Mesodermal cell (in vitro differentiated cells): ENCODE measurements at regions not wholly inside any gene's neighbourhood (a gene's known extent, or its start where the extent isn't known, plus 50 kb on each side); places are given as distances from the start of the nearest gene placed in this dataset.

Experiments
- H3K27ac ChIP-seq: 2 replicates; pipeline ENCODE4 v1.7.0; 2013; ENCODE audit warnings: mild to moderate bottlenecking, low read depth, low read length, moderate library complexity; ENCODE audit not compliant: severe bottlenecking
- H3K36me3 ChIP-seq: 2 replicates; pipeline ENCODE4 v1.7.1; 2013; ENCODE audit warnings: mild to moderate bottlenecking, low read length, moderate library complexity; ENCODE audit not compliant: control insufficient read depth, insufficient read depth
- H3K4me1 ChIP-seq: one replicate; pipeline ENCODE4 v1.7.1; 2013; ENCODE audit warnings: mild to moderate bottlenecking, low read length; ENCODE audit not compliant: insufficient read depth, control insufficient read depth, poor library complexity, severe bottlenecking
- H3K4me3 ChIP-seq: 2 replicates; pipeline ENCODE4 v1.7.0; 2013; ENCODE audit warnings: low read length, control low read depth, mild to moderate bottlenecking; ENCODE audit not compliant: insufficient read depth, poor library complexity, severe bottlenecking; ENCODE audit errors: extremely low read depth
- H3K9me3 ChIP-seq: 2 replicates; pipeline ENCODE4 v1.7.1; 2013; ENCODE audit warnings: mild to moderate bottlenecking, low read length, moderate library complexity; ENCODE audit not compliant: control insufficient read depth
- WGBS, 2 experiments: methylation state at CpG; one replicate each; pipeline ENCODE4 v1.1.5; 2013; ENCODE audit warnings: missing lambda C conversion rate in 2 of 2; ENCODE audit not compliant: insufficient coverage in 2 of 2; 5-methylcytosine and 5-hydroxymethylcytosine counted together

GRCh38 chr2:238706673-238707072, 141.2 kb upstream of the TWIST2 start:
- Histone ChIP-seq H3K4me3 (no peak overlapping the region), H3K27ac (no peak overlapping the region), H3K9me3 (no peaks in the 10 kb centered on the region), H3K36me3 (no peaks in the 10 kb centered on the region), H3K4me1 (no peaks in the 10 kb centered on the region)
- WGBS, 2 experiments = no CpG with 5 or more reads among the region's 1 CpG

DNA sequence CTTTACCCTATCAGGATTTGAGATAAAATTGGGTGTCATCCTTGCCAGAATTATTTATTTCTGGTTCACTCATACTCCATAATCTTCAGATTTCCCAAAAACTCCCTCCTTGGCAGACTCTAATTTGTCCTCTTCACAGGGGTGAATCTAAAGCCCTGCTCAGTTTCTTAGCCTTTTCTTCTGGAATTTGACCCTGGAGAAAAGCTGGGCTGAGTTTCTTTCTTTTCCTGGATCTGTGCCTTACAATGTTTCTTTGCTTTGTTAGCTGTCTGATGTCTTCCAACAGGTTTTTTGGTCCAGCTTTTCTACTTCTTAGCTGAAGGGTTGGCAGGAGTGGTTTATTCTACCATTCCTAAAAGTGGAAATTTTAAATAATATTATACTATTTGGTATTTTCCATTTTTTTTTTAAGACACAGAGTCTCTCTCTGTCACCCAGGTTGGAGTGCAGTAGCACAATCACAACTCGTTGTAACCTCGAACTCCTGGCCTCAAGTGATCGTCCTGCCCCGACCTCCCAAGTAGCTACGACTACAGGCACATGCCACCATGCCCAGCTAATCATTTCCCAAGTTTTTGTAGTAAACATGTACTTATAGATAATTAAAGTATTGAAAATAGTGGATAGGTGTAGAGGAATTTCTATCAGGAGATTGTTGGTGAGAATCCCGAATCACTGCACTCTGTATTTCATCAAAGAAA, 138.4 kb upstream of the TWIST2 start:
- Histone ChIP-seq H3K4me3 (no peak overlapping the region), H3K4me1 (no peaks in the 10 kb centered on the region), H3K9me3 (no peaks in the 10 kb centered on the region), H3K36me3 (no peaks in the 10 kb centered on the region), H3K27ac (no peak overlapping the region)
- 90% methylated on average over 4 of the region's 6 CpGs; no CpG with 5 or more reads in 1 of the 2 experiments for WGBS, 2 experiments

- no peaks in the 10 kb centered on the region for H3K36me3 ChIP-seq
- H3K4me3 ChIP-seq = no peak overlapping the region
- no peak overlapping the region for H3K27ac ChIP-seq
- no peaks in the 10 kb centered on the region for H3K4me1 ChIP-seq
- 60% methylated on average over 1 of the region's 1 CpG; no CpG with 5 or more reads in 1 of the 2 experiments for WGBS, 2 experiments
- no peaks in the 10 kb centered on the region for H3K9me3 ChIP-seq
Measured at GRCh38 chr2:238710032-238710735, 137.7 kb upstream of the TWIST2 start.

GRCh38 chr2:238710787-238711186, 137.1 kb upstream of the TWIST2 start:
- Histone ChIP-seq H3K27ac (no peak overlapping the region), H3K9me3 (no peaks in the 10 kb centered on the region), H3K4me3 (no peak overlapping the region), H3K4me1 (no peaks in the 10 kb centered on the region), H3K36me3 (no peaks in the 10 kb centered on the region)
- no CpG with 5 or more reads among the region's 4 CpGs for WGBS, 2 experiments

GRCh38 chr2:238711346-238711745, 136.5 kb upstream of the TWIST2 start:
- WGBS, 2 experiments = 85 to 98% methylated on average over 5 of the region's 5 CpGs
- H3K27ac ChIP-seq = no peak overlapping the region
- no peaks in the 10 kb centered on the region for H3K4me1 ChIP-seq
- no peak overlapping the region for H3K4me3 ChIP-seq
- H3K9me3 ChIP-seq = no peaks in the 10 kb centered on the region
- H3K36me3 ChIP-seq = no peaks in the 10 kb centered on the region

- Histone ChIP-seq H3K27ac (no peak overlapping the region), H3K4me1 (no peaks in the 10 kb centered on the region), H3K36me3 (no peaks in the 10 kb centered on the region), H3K9me3 (no peaks in the 10 kb centered on the region), H3K4me3 (no peak overlapping the region)
- WGBS, 2 experiments = 92 to 100% methylated on average over 4 of the region's 4 CpGs
Measured at GRCh38 chr2:238712011-238712410, 135.9 kb upstream of the TWIST2 start.

GRCh38 chr2:238713198-238713826, 134.6 kb upstream of the TWIST2 start:
- no peaks in the 10 kb centered on the region for H3K9me3 ChIP-seq

DNA sequence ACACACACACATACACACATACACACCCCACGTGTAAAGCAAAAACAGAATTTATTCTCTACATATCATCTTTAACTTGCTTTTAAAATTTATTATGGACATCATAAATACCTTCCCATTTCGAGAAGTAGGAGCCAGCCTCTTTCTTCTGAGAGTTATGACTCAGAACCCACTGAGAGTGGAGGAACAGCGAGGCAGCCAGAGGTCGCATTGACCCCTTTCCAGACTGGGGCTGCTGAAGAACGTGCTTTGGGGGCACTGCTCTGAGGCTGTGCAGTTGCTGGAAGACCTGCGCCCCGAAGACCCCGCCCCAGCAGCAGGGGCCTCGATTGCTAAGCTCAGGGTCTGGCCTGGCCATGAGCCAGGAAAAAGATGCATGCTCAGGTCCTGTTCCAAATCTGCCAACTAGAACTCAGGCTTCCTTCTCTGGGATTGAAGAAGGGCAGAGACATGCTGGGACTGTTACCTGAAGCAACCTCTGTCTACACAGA, 133.8 kb upstream of the TWIST2 start:
- H3K27ac ChIP-seq = no peak overlapping the region
- H3K4me1 ChIP-seq = no peaks in the 10 kb centered on the region
- no peak overlapping the region for H3K4me3 ChIP-seq
- 92 to 93% methylated on average over 4 to 9 of the region's 9 CpGs for WGBS, 2 experiments
- no peaks in the 10 kb centered on the region for H3K36me3 ChIP-seq
- H3K9me3 ChIP-seq = no peaks in the 10 kb centered on the region

More at GRCh38 chr2:238713198-238713826, 134.6 kb upstream of the TWIST2 start:
- Histone ChIP-seq H3K4me1 (no peaks in the 10 kb centered on the region), H3K36me3 (no peaks in the 10 kb centered on the region), H3K27ac (no peak overlapping the region), H3K4me3 (no peak overlapping the region)
- WGBS, 2 experiments = 80 to 85% methylated on average over 6 of the region's 6 CpGs

DNA sequence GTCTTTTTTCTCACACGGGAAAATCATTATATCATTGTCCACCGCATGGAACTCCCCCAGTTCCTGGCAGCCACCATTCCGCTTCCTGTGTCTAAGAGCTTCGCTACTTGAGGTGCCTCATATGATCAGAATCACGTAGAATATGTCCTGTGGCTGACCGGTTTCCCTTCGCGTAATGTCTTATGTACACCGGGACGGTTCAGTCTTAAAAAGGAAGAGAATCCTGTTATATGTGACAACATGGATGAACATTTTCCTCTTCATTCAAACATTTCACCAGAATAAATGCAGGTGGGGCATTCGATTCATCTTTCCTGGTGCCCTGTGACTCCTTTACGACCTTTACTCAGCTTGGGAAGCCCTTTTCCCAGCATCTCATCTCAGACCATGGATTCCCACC, 131.7 kb upstream of the TWIST2 start:
- Histone ChIP-seq H3K4me3 (no peak overlapping the region), H3K27ac (no peak overlapping the region), H3K4me1 (no peaks in the 10 kb centered on the region), H3K9me3 (no peaks in the 10 kb centered on the region), H3K36me3 (no peaks in the 10 kb centered on the region)
- WGBS, 2 experiments = 93 to 98% methylated on average over 10 to 12 of the region's 12 CpGs

DNA sequence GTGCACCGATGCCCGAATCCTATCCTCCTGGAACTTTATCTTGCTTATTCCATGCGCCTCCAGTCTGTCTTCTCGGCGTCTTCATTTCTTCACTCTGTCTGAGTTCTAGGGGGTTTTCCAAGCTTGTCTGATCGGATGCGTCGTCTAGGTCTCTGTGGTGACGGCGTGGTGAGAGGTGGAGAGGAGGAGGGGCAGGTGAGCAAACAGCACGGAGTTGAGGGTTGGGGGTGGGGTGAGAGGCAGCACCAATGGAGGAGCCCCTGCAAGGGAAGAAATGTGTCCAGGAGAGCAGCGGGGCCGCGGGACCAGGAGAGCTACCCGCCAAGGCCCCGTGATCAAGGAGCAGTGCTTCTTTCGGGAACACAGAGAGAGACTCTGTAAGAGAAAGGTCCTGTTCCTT, 131.3 kb upstream of the TWIST2 start:
- Histone ChIP-seq H3K9me3 (no peaks in the 10 kb centered on the region), H3K4me3 (no peak overlapping the region), H3K4me1 (no peaks in the 10 kb centered on the region), H3K27ac (no peak overlapping the region), H3K36me3 (no peaks in the 10 kb centered on the region)
- 71% methylated on average over 12 to 16 of the region's 17 CpGs for WGBS, 2 experiments
